HEK293 (cell line): ENCODE measurements at regions not wholly inside any gene's neighbourhood (a gene's known extent, or its start where the extent isn't known, plus 50 kb on each side); places are given as distances from the start of the nearest gene placed in this dataset.

Experiments
- CTCF ChIA-PET: fragments of 350-600 bp; formaldehyde crosslinking; extraction: SDS; loops from one replicate; lab custom pipeline; 2021; ENCODE audit warnings: antibody characterized with exemption; lab: Yijun Ruan, JAX
- POLR2A ChIA-PET: fragments of 300-600 bp; formaldehyde crosslinking; extraction: SDS; loops from one replicate; lab custom pipeline; 2020; ENCODE audit warnings: antibody characterized with exemption, inconsistent platforms; lab: Yijun Ruan, JAX
- H3K27ac ChIP-seq: fragments of 200-500 bp; sonication (Bioruptor generic); 2 replicates; pipeline ENCODE4 v1.5.1; 2014; ENCODE audit warnings: low read depth, low read length, control low read depth, inconsistent platforms; ENCODE audit errors: extremely low read depth
- H3K36me3 ChIP-seq, 2 experiments: fragments of 200-500 bp in 1 of 2; sonication (Bioruptor generic) in 1 of 2; 1 replicate in 1 of 2; 2 replicates in 1 of 2; pipeline ENCODE4 v1.5.1; 2014 to 2017; ENCODE audit warnings: inconsistent platforms in 2 of 2, low read length in 2 of 2; ENCODE audit not compliant: control insufficient read depth in 2 of 2, insufficient read depth in 1 of 2
- H3K4me1 ChIP-seq: fragments of 200-500 bp; sonication (Bioruptor generic); 2 replicates; pipeline ENCODE4 v1.5.1; 2014; ENCODE audit warnings: mild to moderate bottlenecking, low read length, inconsistent platforms; ENCODE audit not compliant: control insufficient read depth, insufficient read depth
- H3K4me3 ChIP-seq: 2 replicates; pipeline ENCODE4 v1.5.1; 2011; ENCODE audit warnings: low read depth, mild to moderate bottlenecking, control low read depth, low read length, moderate library complexity
- H3K9me3 ChIP-seq: fragments of 200-500 bp; sonication (Bioruptor generic); 2 replicates; pipeline ENCODE4 v1.5.1; 2014; ENCODE audit warnings: low read depth, low read length, inconsistent platforms; ENCODE audit not compliant: control insufficient read depth, insufficient read depth
- CTCF ChIP-seq: fragments of 450-650 bp; formaldehyde crosslinking; IDR thresholded peaks from 2 replicates; pipeline ENCODE4 v1.5.1; 2016; ENCODE audit warnings: missing biosample characterization, missing genetic modification characterization
- KLF8 ChIP-seq: fragments of 450-650 bp; formaldehyde crosslinking; IDR thresholded peaks from 2 replicates; pipeline ENCODE4 v1.5.1; 2016; ENCODE audit warnings: missing biosample characterization, missing genetic modification characterization
- MZF1 ChIP-seq: fragments of 450-650 bp; formaldehyde crosslinking; IDR thresholded peaks from 2 replicates; pipeline ENCODE4 v1.5.1; 2017; ENCODE audit warnings: missing biosample characterization, missing genetic modification characterization, borderline replicate concordance
- PATZ1 ChIP-seq: fragments of 450-650 bp; formaldehyde crosslinking; IDR thresholded peaks from 2 replicates; pipeline ENCODE4 v1.5.1; 2016; ENCODE audit warnings: missing biosample characterization, missing genetic modification characterization
- TCF7L2 ChIP-seq: IDR thresholded peaks from 2 replicates; pipeline ENCODE4 v1.6.1; 2011; ENCODE audit warnings: low read depth, mild to moderate bottlenecking, inconsistent platforms, low read length, moderate library complexity, borderline replicate concordance
- ZBTB10 ChIP-seq: fragments of 450-650 bp; formaldehyde crosslinking; IDR thresholded peaks from 2 replicates; pipeline ENCODE4 v1.5.1; 2016; ENCODE audit warnings: missing biosample characterization, missing genetic modification characterization
- ZBTB21 ChIP-seq: fragments of 450-650 bp; formaldehyde crosslinking; IDR thresholded peaks from 2 replicates; pipeline ENCODE4 v1.5.1; 2017; ENCODE audit warnings: missing biosample characterization, missing genetic modification characterization
- ZBTB48 ChIP-seq: fragments of 450-650 bp; formaldehyde crosslinking; IDR thresholded peaks from 2 replicates; pipeline ENCODE4 v1.5.1; 2016; ENCODE audit warnings: missing biosample characterization, missing genetic modification characterization
- ZBTB49 ChIP-seq: fragments of 450-650 bp; formaldehyde crosslinking; IDR thresholded peaks from 2 replicates; pipeline ENCODE4 v1.5.1; 2016; ENCODE audit warnings: missing biosample characterization, missing genetic modification characterization, low read depth
- ZFHX2 ChIP-seq: fragments of 450-650 bp; formaldehyde crosslinking; conservative IDR thresholded peaks from 2 replicates; pipeline ENCODE4 v1.5.1; 2016; ENCODE audit warnings: missing biosample characterization, missing genetic modification characterization
- ZNF202 ChIP-seq: fragments of 450-650 bp; formaldehyde crosslinking; IDR thresholded peaks from 2 replicates; pipeline ENCODE4 v1.5.1; 2016; ENCODE audit warnings: missing biosample characterization, missing genetic modification characterization, borderline replicate concordance
- ZNF23 ChIP-seq: fragments of 450-650 bp; formaldehyde crosslinking; IDR thresholded peaks from 2 replicates; pipeline ENCODE4 v1.5.1; 2016; ENCODE audit warnings: missing biosample characterization, missing genetic modification characterization, borderline replicate concordance
- ZNF292 ChIP-seq: fragments of 450-650 bp; formaldehyde crosslinking; IDR thresholded peaks from 2 replicates; pipeline ENCODE4 v1.5.1; 2016; ENCODE audit warnings: low read depth, missing biosample characterization, missing genetic modification characterization, borderline replicate concordance
- ZNF423 ChIP-seq: fragments of 450-650 bp; formaldehyde crosslinking; IDR thresholded peaks from 2 replicates; pipeline ENCODE4 v1.5.1; 2016; ENCODE audit warnings: missing biosample characterization, missing genetic modification characterization
- ZNF433 ChIP-seq: fragments of 450-650 bp; formaldehyde crosslinking; IDR thresholded peaks from 2 replicates; pipeline ENCODE4 v1.5.1; 2016; ENCODE audit warnings: missing biosample characterization, missing genetic modification characterization, low read depth
- ZNF548 ChIP-seq: fragments of 450-650 bp; formaldehyde crosslinking; IDR thresholded peaks from 2 replicates; pipeline ENCODE4 v1.5.1; 2016; ENCODE audit warnings: missing biosample characterization, missing genetic modification characterization
- ZNF549 ChIP-seq: fragments of 450-650 bp; IDR thresholded peaks from 2 replicates; pipeline ENCODE4 v1.5.1; 2018; ENCODE audit warnings: missing biosample characterization, missing genetic modification characterization, mild to moderate bottlenecking, inconsistent platforms, moderate library complexity
- ZNF664 ChIP-seq: fragments of 450-650 bp; formaldehyde crosslinking; IDR thresholded peaks from 2 replicates; pipeline ENCODE4 v1.5.1; 2016; ENCODE audit warnings: missing biosample characterization, missing genetic modification characterization
- ZNF707 ChIP-seq: fragments of 450-650 bp; formaldehyde crosslinking; IDR thresholded peaks from 2 replicates; pipeline ENCODE4 v1.5.1; 2016; ENCODE audit warnings: missing biosample characterization, missing genetic modification characterization
- ZNF747 ChIP-seq: fragments of 450-650 bp; formaldehyde crosslinking; IDR thresholded peaks from 2 replicates; pipeline ENCODE4 v1.5.1; 2016; ENCODE audit warnings: missing biosample characterization, missing genetic modification characterization
- ZNF776 ChIP-seq: fragments of 450-650 bp; formaldehyde crosslinking; IDR thresholded peaks from 2 replicates; pipeline ENCODE4 v1.5.0; 2017; ENCODE audit warnings: missing biosample characterization, missing genetic modification characterization, borderline replicate concordance
- ZSCAN18 ChIP-seq: fragments of 450-650 bp; formaldehyde crosslinking; IDR thresholded peaks from 2 replicates; pipeline ENCODE4 v1.5.1; 2016; ENCODE audit warnings: missing biosample characterization, missing genetic modification characterization

- TF ChIP-seq ZSCAN18 (tag by site-specific recombination): no peak
- peak; percentile 18; the same call in 1 of the 2 replicates for TF ChIP-seq ZNF664 (tag by site-specific recombination)
- TF ChIP-seq ZNF776: no peak
- TF ChIP-seq ZNF707 (tag by site-specific recombination): no peak
- TF ChIP-seq ZFHX2 (tag by site-specific recombination): peak; percentile 45
- TF ChIP-seq ZNF202 (tag by site-specific recombination): no peak
- no peak for TF ChIP-seq PATZ1 (tag by site-specific recombination)
These were observed 52.1 kb upstream of the BEND6 start (continued) for GRCh38 chr6:56902641-56903464.

- Histone ChIP-seq H3K9me3 (no peaks in the 10 kb centered on the region), H3K36me3 (no peaks in the 10 kb centered on the region), H3K27ac (no peak overlapping the region), H3K4me3 (no peak overlapping the region), H3K4me1 (no peaks in the 10 kb centered on the region)
- ChIA-PET CTCF (interaction anchor here (0.6 to 6.1 kb wide), 9 partner anchors 10 to 415 kb away, joined by 3 to 98 read pairs (median 4); partner anchors contain the start of gene PRIM2), POLR2A (no interaction called here)
- TF ChIP-seq CTCF (tag by site-specific recombination): no peak
- TF ChIP-seq ZBTB10: no peak
- TF ChIP-seq ZNF23 (tag by site-specific recombination): no peak
- no peak for TF ChIP-seq TCF7L2
- no peak for TF ChIP-seq ZNF423 (tag by site-specific recombination)
- no peak for TF ChIP-seq ZNF548 (tag by site-specific recombination)
- TF ChIP-seq ZBTB21 (tag by site-specific recombination): no peak
- no peak for TF ChIP-seq ZNF747 (tag by site-specific recombination)
- TF ChIP-seq KLF8 (tag by site-specific recombination): no peak
- TF ChIP-seq ZNF776: no peak
- TF ChIP-seq ZNF433 (tag by site-specific recombination): no peak
- no peak for TF ChIP-seq ZNF292
- TF ChIP-seq ZBTB48 (tag by site-specific recombination): no peak
- no peak for TF ChIP-seq ZBTB49 (tag by site-specific recombination)
- TF ChIP-seq ZNF549 (tag by site-specific recombination): no peak
- no peak for TF ChIP-seq MZF1 (tag by site-specific recombination)
- no peak for TF ChIP-seq ZSCAN18 (tag by site-specific recombination)
These were observed 54.1 kb upstream of the BEND6 start for GRCh38 chr6:56900784-56901183.
